Glomerular endothelial cell (primary cell): ENCODE measurements at regions not wholly inside any gene's neighbourhood (a gene's known extent, or its start where the extent isn't known, plus 50 kb on each side); places are given as distances from the start of the nearest gene placed in this dataset.
"Not testable (repeated sequence)": the region's sequence is repeated elsewhere in the genome, so short reads cannot be mapped to it uniquely, and the experiment has no call there.

Source experiments
- DNase-seq: peaks from one replicate; pipeline ENCODE4 v3.0.0-alpha.2; 2011; ENCODE audit warnings: low read depth, low spot score; ENCODE audit errors: extremely low read depth

DNA sequence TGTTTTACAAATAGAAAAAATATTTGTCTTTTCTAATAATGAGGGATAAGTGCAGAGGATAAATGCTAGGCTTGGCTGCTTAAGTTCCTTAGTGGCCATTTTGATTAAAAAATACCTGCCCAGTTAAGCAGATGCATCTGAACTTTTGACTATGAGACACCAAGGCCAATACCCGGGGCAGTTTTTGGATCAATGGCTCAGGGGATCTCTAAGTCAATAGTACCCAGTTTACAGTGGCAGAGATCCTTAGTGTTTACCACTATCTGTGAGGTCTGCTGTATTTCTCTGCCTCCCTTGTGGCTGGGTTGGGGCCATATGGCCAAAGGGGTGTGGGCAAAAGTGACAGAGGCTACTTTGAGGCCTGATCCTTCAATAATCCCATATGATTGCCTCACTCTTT is 184.5 kb upstream of the MAST4 start:
- DNase-seq = no peak

DNA sequence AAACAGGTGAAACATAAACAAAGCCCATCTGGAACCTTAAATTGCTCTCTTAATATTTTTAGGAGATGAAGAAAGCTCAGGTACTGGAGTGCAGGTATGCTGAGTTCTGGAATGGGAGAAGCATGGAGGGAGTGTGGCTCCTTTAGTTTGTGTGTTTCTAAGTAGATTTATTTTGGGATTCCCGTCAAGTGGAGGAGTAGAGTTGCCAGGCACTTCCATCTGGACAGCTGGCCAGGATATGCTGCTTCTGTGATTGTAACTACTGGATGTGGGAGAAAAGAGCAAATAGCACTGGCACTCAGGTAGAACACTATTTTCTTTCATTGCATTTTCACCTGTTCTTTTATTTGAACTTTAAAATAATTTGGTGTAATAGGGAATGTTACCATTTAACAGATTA is 182.3 kb upstream of the MAST4 start:
- DNase-seq = no peak

DNA sequence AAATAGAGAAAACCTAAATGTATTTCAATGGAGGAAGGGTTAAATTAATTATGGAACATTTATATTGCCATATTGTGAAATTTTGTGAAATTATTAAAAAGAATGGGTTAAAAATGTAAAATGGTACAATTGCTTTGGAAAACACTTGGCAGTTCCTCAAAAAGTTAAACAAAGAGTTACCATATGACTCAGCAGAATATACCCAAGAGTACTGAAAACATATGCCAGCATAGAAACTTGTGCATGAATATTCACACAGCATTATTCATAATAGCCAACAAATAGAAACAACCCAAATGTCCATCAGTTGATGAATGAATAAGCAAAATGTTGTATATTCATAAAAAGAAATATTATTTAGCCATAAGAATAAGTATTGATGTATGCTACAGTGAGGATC is 181.0 kb upstream of the MAST4 start:
- DNase-seq = no peak

DNA sequence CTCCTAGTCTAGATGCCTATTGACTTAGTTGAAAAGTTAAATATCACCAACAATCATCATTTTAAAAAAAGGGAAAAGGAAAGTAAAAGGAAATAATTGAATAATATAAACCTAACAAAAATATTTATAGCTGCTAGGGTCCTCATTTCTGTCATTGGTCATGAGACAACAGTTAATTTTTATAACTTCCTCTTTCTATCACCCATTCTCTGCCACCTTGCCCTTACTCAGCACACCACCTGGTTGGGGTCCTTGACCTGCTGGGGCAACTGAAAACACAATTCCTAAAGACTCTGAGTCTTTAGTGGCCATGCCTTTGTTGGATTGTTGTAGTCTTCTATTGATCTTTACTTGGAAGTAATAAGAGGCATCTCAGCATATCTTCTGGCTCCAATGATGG is 179.5 kb upstream of the MAST4 start:
- no peak for DNase-seq

DNA sequence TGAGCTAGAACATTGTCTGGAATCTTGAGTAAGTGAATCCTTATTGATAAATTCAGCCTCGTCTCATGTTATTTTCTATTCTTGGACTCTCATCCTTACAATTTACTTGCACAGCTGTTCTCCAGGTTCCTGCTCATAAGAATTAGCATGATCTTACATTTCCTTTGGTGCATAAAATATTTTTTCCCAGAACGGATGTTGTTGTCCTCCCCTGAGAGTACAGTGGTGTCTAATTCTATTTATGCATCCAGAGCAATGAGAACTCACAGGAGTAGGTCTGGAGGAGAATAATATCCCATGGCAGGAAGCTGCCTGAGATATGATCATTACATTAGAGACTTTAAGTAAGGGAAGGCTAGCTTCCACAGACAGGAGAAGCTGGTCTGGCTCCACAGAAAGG is 178.4 kb upstream of the MAST4 start:
- no peak for DNase-seq

DNA sequence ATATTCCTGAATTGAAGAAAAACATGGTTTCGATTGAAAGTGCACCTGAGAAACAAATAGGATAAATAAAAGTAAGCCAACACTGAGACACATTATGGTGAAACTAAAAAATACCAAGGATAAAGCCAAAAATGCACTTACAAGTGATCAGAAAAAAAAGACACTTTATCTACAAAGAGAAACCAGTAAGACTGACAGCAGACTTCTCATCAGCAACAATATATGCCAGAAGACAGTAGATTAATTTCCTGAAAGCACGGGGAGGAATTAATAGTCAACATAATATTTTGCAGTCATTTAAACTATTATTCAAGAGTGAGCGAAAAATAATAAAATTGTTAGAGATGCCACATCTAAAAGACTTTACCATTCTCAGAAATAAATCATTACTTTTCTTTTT is 172.7 kb upstream of the MAST4 start:
- no peak for DNase-seq

DNA sequence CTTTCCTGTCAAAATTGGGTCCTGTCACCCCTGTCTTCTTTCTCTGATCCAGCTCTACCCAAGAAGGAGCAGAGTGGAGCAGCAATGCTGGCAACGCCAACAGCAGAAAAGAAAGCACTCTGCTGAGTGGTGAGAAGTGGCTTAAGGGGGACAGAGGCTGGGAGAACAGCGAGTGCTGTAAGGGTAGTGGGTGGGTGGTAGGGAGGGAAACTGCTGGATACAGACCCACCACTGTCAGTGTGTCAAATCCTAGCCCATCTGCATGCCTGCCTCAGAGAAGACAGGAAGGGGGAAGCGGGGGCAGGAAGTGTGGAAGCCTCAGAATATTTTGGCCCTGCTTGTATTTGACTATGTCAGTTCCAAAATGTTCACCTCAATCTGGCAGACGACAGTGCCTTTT is 170.4 kb upstream of the MAST4 start:
- no peak for DNase-seq

DNA sequence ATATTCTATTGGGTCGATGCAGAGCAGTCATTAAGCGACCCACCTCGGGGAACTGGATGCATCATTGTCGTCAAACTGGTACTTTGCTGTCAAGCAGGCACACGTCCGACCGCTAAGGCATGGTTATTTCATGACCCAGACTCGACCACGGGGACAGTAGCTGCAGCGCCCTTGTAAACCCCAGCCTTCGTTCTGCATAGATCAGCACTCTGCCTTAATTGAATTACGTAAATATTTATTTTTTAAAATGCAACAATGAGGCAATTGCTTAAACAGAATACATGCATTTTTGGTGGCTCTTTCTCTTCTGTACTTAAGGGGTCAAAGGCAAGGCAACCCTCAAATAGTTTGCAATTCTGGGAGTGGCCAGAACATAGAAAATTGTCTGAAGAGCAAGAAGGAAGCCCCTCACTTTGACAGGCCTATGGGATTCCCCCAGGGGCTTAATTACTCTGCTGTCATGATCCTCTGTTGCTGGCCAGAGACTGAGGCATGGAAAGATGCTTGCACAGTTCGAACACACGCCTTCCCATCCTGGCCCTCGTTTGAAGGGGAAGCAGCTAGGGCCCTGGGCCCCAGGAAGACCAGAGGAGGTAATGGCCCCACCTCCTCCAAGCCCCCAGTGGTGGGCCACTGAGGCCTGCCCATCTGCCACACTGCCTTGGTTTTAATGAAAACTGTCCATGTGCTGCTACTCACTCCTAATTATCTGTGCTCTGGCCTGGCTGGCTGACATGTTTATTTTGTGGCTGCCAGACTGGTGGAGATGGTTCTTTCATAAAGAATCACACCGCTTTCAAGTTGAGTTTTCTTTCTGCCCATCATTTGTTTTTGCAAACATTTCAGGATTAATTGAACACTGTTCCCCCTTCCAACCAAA is 169.7 kb upstream of the MAST4 start:
- no peak for DNase-seq

DNA sequence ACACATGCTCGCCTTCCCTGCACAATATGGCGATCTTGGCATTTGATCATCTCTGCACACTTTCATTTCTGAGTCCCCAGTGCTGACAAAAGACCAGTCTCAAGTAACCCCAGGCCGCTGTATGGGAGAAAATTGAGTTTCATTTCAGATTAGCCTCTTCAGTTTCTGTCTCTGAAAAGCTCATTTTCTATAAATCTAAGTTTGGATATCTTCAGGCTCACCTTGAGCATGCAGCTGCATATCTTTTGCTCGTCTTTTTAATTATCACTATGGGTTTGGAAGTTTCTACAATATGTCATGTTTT is 169.1 kb upstream of the MAST4 start:
- no peak for DNase-seq

DNA sequence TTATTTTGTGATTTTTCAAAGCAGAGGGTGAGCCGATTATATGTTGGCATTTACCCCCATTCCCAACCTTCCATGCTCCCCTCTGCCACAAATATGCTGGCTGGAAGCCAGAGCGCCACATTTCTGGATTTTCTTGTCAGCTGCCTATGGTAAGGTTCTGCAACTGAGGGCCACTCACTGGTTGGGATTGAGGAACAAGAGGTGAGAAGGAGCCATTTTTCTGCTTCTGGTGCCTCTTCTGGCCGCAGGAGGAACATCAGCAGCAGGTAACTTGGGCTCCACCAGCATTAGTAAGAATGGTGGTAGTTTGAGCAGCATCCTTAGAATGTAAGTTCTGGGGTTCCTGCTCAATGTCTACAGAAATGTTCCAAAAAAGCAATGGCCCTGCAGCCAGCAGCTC is 159.5 kb upstream of the MAST4 start:
- DNase-seq = no peak

DNA sequence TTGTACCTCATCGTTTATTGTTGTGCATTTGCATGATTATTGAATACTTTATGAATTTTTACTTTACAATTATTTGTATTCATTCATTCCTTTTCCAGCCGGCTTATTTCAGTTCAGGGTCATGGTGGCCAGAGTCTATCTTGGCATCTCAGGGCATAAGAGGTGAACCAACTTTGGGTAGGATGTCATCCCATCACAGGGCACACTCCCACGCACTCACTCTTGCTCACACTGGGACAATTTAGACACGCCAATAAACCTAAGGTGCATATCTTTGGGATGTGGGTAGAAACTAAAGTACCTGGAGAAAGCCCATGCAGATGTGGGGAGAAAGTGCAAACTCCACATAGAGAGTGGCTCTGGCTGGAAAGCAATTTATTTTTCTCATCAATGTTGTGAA is 158.1 kb upstream of the MAST4 start:
- DNase-seq = no peak

DNA sequence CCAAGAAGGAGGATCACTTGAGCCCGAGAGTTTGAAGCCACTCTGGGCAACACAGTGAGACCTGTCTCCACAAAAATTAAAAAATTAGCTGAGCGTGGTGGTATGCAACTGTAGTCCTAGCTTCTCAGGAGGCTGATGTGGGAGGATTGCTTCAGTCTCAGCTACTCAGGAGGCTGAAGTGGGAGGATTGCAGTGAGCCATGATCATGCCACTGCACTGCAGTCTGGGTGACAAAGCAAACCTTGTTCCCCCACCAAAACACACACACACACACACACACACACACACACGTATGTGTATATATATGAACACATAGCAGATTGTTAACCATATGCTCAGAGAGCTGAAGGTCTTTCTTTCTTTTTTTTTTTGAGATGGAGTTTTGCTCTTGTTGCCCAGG is 157.5 kb upstream of the MAST4 start:
- DNase-seq = no peak

DNA sequence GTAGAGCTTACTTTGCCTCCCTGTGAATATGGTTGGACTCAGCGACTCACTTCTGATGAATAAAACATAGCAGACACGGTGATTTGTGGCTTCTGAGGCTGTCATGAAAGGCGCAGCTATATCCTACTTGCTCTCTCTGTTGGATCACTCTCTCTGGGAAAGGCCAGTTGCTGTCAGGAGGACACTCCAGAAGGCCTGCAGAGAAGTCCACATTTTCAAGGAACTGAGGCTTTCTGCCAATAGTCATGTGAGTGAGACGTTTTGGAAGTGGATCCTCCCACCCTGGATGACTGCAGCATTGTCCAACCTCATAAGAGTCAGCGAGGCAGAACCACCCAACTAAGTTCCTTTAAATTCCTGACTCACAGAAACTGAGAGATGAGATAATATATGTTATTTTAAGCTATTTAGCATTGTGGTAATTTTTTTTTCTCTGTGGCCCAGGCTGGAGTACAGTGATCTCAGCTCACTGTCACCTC is 156.0 kb upstream of the MAST4 start:
- peak; percentile 57 for DNase-seq

DNA sequence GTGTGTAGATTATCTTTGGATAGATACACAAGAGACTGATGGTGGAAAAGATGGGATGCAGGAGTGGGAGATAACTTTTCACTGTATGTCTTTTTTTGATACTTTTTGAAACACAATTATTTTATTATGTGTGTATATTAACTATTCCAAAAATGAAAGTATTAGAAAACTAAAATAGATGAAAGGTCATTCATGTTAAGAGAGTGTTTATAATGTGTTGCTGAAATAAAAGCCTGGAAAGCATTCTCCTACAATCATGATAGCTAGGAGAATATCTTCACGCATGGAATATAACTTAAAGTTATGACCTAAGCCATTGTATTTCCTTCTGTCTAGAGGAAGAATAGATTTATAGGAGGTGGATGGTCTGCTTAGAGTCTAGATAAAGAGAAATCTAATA is 154.8 kb upstream of the MAST4 start:
- DNase-seq = no peak

DNA sequence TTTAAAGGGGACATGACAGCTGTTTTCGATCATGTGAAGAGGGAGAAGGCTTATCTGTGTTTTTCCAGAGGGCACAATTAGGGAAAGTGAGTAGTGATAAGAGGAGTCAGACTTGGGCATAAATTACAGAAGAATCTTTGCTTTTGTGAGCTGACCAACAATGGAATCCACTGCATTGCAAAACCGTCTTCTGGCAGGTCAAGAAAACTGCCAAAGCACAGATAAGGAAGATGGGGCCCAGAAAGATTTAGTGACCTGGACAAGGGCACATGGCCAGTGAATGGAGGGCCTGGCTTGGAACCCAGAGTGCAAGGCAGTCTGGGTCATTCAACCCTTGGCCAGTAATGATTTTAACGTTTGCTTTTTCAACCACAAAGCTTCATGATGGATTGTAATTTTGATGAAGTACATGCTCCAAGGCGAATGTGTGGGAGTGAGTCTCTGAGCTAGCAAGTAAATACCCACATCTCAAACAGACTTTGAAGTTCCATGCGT is 153.2 kb upstream of the MAST4 start:
- no peak for DNase-seq

DNA sequence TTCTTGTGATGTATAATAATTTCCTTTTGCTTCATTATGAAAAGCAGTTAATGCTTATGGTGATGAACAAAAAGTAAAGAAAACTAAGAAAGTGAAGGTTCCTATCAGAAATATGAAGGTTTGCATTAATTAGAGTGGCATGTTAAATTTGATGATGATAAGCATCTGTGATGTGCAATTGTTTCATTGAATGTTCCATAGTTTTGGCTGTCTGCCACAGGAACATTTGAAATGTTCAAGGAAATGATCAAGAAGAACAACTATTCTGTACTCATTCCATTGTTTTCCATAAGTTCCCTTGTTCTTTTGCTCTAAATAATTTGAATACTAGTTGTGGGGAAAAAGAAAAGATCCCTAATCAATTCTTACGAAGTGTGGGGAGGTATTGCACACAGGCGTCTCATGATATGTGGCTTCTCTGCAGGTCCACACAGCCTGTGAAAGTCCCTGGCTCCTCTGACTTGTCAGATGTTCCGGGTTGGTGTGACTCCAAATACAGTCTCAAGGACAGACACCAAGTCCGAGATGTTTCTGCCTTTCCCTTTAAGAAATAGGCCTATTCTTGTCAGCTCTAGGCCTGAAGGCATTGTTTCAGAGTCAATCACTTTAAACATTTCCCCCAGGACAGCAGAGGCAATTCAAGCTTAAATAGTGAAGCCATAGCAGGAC is 152.6 kb upstream of the MAST4 start:
- peak; percentile 69 for DNase-seq

DNA sequence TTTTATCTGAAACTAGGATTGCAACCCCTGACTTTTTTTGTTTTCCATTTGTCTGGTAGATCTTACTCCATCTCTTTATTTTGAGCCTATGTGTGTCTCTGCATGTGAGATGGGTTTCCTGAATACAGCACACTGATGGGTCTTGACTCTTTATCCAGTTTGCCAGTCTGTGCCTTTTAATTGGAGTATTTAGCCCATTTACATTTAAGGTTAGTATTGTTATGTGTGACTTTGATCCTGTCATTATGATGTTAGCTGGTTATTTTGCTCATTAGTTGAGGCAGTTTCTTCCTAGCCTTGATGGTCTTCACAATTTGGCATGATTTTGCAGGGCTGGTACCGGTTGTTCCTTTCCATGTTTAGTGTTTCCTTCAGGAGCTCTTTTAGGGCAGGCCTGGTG is 148.1 kb upstream of the MAST4 start:
- not testable (repeated sequence) for DNase-seq

DNA sequence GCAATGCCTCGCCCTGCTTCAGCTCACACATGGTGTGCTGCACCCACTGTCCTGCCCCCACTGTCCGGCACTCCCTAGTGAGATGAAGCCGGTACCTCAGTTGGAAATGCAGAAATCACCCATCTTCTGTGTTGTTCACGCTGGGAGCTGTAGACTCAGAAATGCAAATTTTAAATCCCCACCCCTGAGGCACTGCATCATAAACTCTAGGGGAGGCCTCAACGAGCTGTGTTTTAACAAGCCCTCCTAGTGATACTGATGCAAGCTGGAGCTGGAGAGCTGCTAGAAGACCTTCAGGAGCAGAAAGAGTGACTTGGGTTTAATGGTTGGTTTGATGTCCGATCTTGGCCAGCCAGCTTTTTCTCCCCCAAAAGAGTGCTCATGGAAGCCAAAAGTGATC is 146.0 kb upstream of the MAST4 start:
- no peak for DNase-seq

DNA sequence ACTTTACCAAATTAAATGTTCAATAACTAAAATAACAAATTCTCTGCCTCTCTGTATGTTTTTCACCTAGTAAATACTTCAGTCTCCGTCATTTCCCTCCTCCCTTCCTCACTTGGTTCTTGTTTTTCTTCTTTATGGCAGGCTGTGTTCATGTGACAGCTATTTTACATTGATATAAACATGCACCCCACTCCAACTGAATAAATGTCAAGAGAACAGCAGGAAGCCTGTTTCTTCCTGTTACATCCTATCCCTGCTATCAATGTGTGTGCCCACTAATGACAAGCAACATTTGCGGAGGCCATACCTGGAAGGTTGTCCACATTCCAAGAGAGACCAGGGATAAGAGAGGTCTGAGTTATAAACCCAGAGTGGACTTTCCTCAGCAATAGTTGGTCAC is 145.2 kb upstream of the MAST4 start:
- DNase-seq = no peak

DNA sequence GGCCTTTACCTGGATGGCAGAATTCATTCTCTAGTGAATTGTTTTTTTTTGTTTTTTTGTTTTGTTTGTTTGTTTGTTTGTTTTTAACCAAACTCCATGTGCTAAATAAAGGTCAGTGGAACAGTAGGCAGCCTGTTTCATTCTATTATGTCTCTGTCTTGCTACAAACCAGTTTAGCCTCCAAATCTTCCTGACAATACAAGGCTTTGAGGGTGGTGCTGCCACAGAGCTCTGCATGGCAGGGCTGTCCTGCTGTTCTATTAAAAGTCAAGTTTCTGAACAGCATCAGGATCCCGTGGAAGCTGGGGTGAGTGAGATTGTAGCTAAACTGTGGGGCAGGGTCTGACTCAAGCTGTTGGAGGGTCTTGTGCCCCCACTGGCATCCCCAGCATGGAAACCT is 144.1 kb upstream of the MAST4 start:
- DNase-seq = no peak

DNA sequence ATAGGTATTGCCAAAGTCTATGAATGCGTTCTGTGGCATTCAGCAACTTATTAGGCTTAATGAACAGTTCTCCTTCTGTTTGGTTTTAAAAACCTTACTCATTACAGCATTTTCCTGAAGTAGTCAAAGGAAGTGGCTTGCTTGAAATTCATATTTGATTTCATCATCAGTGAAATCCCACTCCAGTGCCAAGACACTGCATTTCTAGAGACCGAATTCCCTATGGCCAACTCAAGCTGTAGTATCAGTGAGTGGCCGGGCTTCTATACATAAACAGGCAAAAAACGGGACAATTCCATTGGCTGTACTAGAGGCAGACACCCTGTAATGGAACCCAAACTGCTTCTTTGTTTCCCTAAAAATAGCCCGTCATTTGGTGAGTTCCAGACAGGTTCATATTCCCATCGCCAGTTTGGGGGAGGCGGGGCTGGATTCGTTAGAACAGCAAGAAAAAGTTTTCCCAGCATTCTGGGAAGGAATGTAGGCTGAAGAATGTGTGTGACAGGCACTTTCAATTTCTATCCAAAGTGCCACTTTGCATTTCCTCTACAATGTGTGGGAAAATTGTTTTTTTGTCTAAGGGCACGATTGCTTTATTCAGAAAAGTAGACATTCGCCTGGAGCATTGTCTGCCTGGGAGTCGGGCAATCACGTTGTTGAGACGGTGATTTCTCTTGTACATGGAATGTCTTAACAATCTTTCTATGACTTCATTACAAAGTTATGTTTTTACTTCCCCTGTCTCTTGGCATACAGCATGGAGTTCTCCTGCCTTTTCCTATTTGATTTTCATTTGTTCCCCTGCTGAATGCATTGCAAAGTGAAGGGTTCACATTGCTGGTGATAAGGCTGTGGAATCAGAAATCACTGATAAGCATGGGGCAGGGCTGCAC is 141.8 kb upstream of the MAST4 start:
- DNase-seq = peak; percentile 78
